ES-I3 (cell line): ENCODE measurements at regions not wholly inside any gene's neighbourhood (a gene's known extent, or its start where the extent isn't known, plus 50 kb on each side); places are given as distances from the start of the nearest gene placed in this dataset.

Source experiments
- H3K36me3 ChIP-seq: 2 replicates; pipeline ENCODE4 v1.6.1; 2013; ENCODE audit warnings: mild to moderate bottlenecking, low read length, control low read depth, moderate library complexity; ENCODE audit not compliant: insufficient read depth
- H3K4me1 ChIP-seq: 2 replicates; pipeline ENCODE4 v1.6.1; 2013; ENCODE audit warnings: mild to moderate bottlenecking, control low read depth, low read length; ENCODE audit not compliant: insufficient read depth
- H3K9ac ChIP-seq: 2 replicates; pipeline ENCODE4 v1.6.1; 2013; ENCODE audit warnings: low read depth, mild to moderate bottlenecking, low read length, moderate library complexity
- H3K9me3 ChIP-seq: 2 replicates; pipeline ENCODE4 v1.6.1; 2013; ENCODE audit warnings: mild to moderate bottlenecking, low read length, moderate library complexity; ENCODE audit not compliant: control insufficient read depth, insufficient read depth

GRCh38 chr15:97129674-97130073, 799.2 kb downstream of the NR2F2 start:
- Histone ChIP-seq H3K9me3 (no peaks in the 10 kb centered on the region), H3K9ac (no peak overlapping the region), H3K36me3 (no peaks in the 10 kb centered on the region), H3K4me1 (no peaks in the 10 kb centered on the region)

- Histone ChIP-seq H3K9me3 (no peaks in the 10 kb centered on the region), H3K9ac (no peak overlapping the region), H3K4me1 (no peaks in the 10 kb centered on the region), H3K36me3 (no peaks in the 10 kb centered on the region)
Observed at GRCh38 chr15:97140216-97140615, 809.7 kb downstream of the NR2F2 start.

- no peaks in the 10 kb centered on the region for H3K4me1 ChIP-seq
- no peaks in the 10 kb centered on the region for H3K36me3 ChIP-seq
- H3K9me3 ChIP-seq, result no peaks in the 10 kb centered on the region
- H3K9ac ChIP-seq, result no peak overlapping the region
Observed at GRCh38 chr15:97141360-97141759, 810.9 kb downstream of the NR2F2 start.

- no peaks in the 10 kb centered on the region for H3K4me1 ChIP-seq
- H3K36me3 ChIP-seq, result no peaks in the 10 kb centered on the region
- no peak overlapping the region for H3K9ac ChIP-seq
- H3K9me3 ChIP-seq, result no peaks in the 10 kb centered on the region
Observed at GRCh38 chr15:97141871-97142270, 811.4 kb downstream of the NR2F2 start.

GRCh38 chr15:97143592-97144376, 813.3 kb downstream of the NR2F2 start:
- no peak overlapping the region for H3K9ac ChIP-seq
- H3K36me3 ChIP-seq, result no peaks in the 10 kb centered on the region
- no peaks in the 10 kb centered on the region for H3K4me1 ChIP-seq
- no peaks in the 10 kb centered on the region for H3K9me3 ChIP-seq

GRCh38 chr15:97144377-97144711, 813.8 kb downstream of the NR2F2 start:
- H3K36me3 ChIP-seq, result no peaks in the 10 kb centered on the region
- no peaks in the 10 kb centered on the region for H3K4me1 ChIP-seq
- H3K9me3 ChIP-seq, result no peaks in the 10 kb centered on the region
- H3K9ac ChIP-seq, result no peak overlapping the region

- Histone ChIP-seq H3K36me3 (no peaks in the 10 kb centered on the region), H3K9me3 (no peaks in the 10 kb centered on the region), H3K9ac (no peak overlapping the region), H3K4me1 (no peaks in the 10 kb centered on the region)
Observed at GRCh38 chr15:97146929-97147870, 813.3 kb upstream of the ARRDC4 start.

GRCh38 chr15:97153356-97153965, 807.0 kb upstream of the ARRDC4 start:
- Histone ChIP-seq H3K36me3 (no peaks in the 10 kb centered on the region), H3K4me1 (no peaks in the 10 kb centered on the region), H3K9ac (no peak overlapping the region), H3K9me3 (no peaks in the 10 kb centered on the region)

GRCh38 chr15:97156739-97157265, 803.7 kb upstream of the ARRDC4 start:
- Histone ChIP-seq H3K36me3 (no peaks in the 10 kb centered on the region), H3K4me1 (no peaks in the 10 kb centered on the region), H3K9ac (no peak overlapping the region), H3K9me3 (no peaks in the 10 kb centered on the region; the same call in 1 of the 2 replicates)

GRCh38 chr15:97162805-97163495, 797.6 kb upstream of the ARRDC4 start:
- H3K9me3 ChIP-seq, result no peaks in the 10 kb centered on the region; the same call in 1 of the 2 replicates
- no peak overlapping the region for H3K9ac ChIP-seq
- no peaks in the 10 kb centered on the region for H3K36me3 ChIP-seq
- H3K4me1 ChIP-seq, result no peaks in the 10 kb centered on the region

GRCh38 chr15:97165205-97165604, 795.3 kb upstream of the ARRDC4 start:
- H3K36me3 ChIP-seq, result no peaks in the 10 kb centered on the region
- H3K9ac ChIP-seq, result no peak overlapping the region
- no peaks in the 10 kb centered on the region; the same call in 1 of the 2 replicates for H3K9me3 ChIP-seq
- no peaks in the 10 kb centered on the region for H3K4me1 ChIP-seq

GRCh38 chr15:97168704-97169475, 791.6 kb upstream of the ARRDC4 start:
- Histone ChIP-seq H3K36me3 (no peaks in the 10 kb centered on the region), H3K9me3 (no peaks in the 10 kb centered on the region), H3K9ac (no peak overlapping the region), H3K4me1 (no peaks in the 10 kb centered on the region)

GRCh38 chr15:97171556-97171955, 788.9 kb upstream of the ARRDC4 start:
- Histone ChIP-seq H3K36me3 (no peaks in the 10 kb centered on the region), H3K9ac (no peak overlapping the region), H3K4me1 (no peaks in the 10 kb centered on the region), H3K9me3 (no peaks in the 10 kb centered on the region)
